ENCODE measurements at regions not wholly inside any gene's neighbourhood (a gene's known extent, or its start where the extent isn't known, plus 50 kb on each side); places are given as distances from the start of the nearest gene placed in this dataset.

- DNase-seq (ENCODE audit: low spot score), result no peak
Observed at GRCh38 chr11:69413993-69414392, 67.5 kb upstream of the LINC01488 start.

GRCh38 chr11:69414773-69415187 lies 66.7 kb upstream of the LINC01488 start:
- DNase-seq (ENCODE audit: low spot score), result no peak

- no peak for DNase-seq (ENCODE audit: low spot score)
Observed at GRCh38 chr11:69415411-69416142, 65.9 kb upstream of the LINC01488 start.

GRCh38 chr11:69416143-69416515 lies 65.3 kb upstream of the LINC01488 start:
- DNase-seq (ENCODE audit: low spot score), result no peak

- DNase-seq (ENCODE audit: low spot score), result no peak
Observed at GRCh38 chr11:69416762-69417698, 64.4 kb upstream of the LINC01488 start.

- no peak for DNase-seq (ENCODE audit: low spot score)
Observed at GRCh38 chr11:69417699-69418085, 63.8 kb upstream of the LINC01488 start.

GRCh38 chr11:69418576-69419296 lies 62.7 kb upstream of the LINC01488 start:
- no peak for DNase-seq (ENCODE audit: low spot score)

GRCh38 chr11:69419662-69420395 lies 61.6 kb upstream of the LINC01488 start:
- DNase-seq (ENCODE audit: low spot score), result no peak

- DNase-seq (ENCODE audit: low spot score), result no peak
Observed at GRCh38 chr11:69422645-69423044, 58.8 kb upstream of the LINC01488 start.

GRCh38 chr11:69423181-69423580 lies 58.3 kb upstream of the LINC01488 start:
- no peak for DNase-seq (ENCODE audit: low spot score)

GRCh38 chr11:69423611-69424385 lies 57.7 kb upstream of the LINC01488 start:
- DNase-seq (ENCODE audit: low spot score), result no peak

GRCh38 chr11:69424748-69425147 lies 56.7 kb upstream of the LINC01488 start:
- DNase-seq (ENCODE audit: low spot score), result no peak

- no peak for DNase-seq (ENCODE audit: low spot score)
Observed at GRCh38 chr11:69425444-69425843, 56.0 kb upstream of the LINC01488 start.

GRCh38 chr11:69425895-69426544 lies 55.4 kb upstream of the LINC01488 start:
- DNase-seq (ENCODE audit: low spot score), result no peak

GRCh38 chr11:69427337-69427736 lies 54.1 kb upstream of the LINC01488 start:
- DNase-seq (ENCODE audit: low spot score), result no peak

GRCh38 chr11:69427906-69428880 lies 53.3 kb upstream of the LINC01488 start:
- no peak for DNase-seq (ENCODE audit: low spot score)

GRCh38 chr11:69429716-69430491 lies 51.6 kb upstream of the LINC01488 start:
- no peak for DNase-seq (ENCODE audit: low spot score)

- DNase-seq (ENCODE audit: low spot score), result no peak
Observed at GRCh38 chr11:69430566-69430965, 50.9 kb upstream of the LINC01488 start.

- DNase-seq (ENCODE audit: low spot score), result no peak
Observed at GRCh38 chr11:69431136-69431535, 50.3 kb upstream of the LINC01488 start.

Data from RKO (cell line).